NCI-H774 (cell line): ENCODE measurements at regions not wholly inside any gene's neighbourhood (a gene's known extent, or its start where the extent isn't known, plus 50 kb on each side); places are given as distances from the start of the nearest gene placed in this dataset.

Experiments
- DNase-seq: peaks from one replicate; lab custom pipeline; 2025; lab: John Stamatoyannopoulos, UW

DNA sequence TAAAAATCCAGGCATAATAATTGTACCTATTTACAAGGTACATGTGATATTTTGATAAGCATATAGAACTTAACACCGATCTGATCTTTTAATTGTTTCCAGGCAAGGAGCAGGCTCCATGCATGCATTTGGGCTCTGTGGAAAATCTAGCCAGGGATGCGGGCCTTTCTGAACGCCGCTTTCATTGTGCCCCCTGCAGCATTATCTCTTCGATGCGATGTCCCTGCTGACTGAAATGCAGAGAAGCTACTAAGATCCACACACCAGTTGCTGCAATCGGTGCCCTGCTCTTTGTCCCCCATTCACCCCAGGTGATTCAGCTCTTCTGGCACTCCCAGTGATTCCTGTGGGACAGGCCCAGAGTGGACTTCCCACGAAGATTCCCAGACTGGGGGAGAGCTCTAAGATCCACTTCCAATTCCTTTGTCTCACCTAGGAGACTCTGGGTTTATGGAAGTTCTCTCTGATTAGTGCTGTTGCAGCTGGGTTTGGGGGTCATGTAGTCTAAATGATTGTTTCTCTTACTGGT, 254.3 kb upstream of the AGA start:
- no peak for DNase-seq

DNA sequence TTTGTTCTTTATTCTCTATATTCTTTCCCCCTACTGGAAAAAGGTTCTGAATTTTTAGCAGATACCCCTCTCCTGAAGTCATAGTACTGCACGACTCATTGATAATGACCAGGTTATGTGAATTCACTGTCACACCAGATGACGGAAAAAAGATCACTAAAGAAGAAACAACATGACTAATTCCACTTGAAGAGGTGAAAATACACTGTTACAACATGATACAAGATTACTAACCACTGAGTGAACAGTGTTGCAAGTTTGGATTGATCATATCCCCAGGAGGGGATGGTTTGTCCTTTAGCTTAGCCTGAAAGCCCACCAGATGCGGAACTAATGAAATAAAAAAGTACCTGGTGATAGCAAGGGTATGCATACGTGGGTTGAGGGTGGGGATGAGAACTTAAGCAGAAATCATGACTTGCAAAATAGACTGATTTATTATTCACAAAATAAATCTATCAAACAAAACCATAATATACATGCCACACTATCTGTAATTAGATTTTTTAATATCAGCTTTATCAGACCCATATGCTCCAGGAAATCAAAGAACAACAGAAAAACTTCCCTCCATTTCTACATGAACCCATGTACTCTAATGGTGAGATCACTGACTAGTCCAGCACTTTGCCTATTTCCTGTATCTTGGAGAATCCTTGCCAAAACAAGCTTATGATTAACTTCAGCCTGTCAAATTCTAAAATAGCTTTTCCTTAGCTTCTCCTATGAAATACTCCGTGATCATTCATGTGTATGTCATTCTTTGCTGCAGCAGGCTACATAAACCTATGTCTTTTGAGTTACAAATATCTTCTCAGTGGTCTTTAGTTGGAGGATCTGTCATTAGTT, 257.4 kb upstream of the AGA start:
- DNase-seq: no peak

GRCh38 chr4:177706916-177707315, 264.7 kb upstream of the AGA start:
- no peak for DNase-seq

- no peak for DNase-seq
Observed at GRCh38 chr4:177713454-177713853, 271.2 kb upstream of the AGA start.

GRCh38 chr4:177717407-177717806, 275.2 kb upstream of the AGA start:
- no peak for DNase-seq

DNA sequence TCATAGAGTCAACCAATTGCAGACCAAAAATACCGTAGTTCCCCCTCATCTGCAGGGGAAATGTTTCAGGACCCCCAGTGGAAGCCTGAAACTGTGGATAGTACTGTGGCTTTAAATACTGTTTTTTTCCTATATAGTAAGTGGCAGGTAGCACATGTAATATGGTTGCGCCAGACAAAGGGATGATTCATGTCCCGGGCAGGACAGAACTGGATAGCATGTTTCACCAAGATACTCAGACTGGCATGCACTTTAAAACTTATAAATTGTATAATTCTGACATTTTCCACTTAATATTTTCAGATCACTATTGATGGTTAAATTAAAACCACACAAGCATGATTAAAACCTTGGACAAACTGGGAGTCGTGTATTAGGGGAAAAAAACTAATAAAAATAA, 276.3 kb upstream of the AGA start:
- no peak for DNase-seq

- DNase-seq: no peak
Observed at GRCh38 chr4:177726111-177726510, 283.9 kb upstream of the AGA start.

DNA sequence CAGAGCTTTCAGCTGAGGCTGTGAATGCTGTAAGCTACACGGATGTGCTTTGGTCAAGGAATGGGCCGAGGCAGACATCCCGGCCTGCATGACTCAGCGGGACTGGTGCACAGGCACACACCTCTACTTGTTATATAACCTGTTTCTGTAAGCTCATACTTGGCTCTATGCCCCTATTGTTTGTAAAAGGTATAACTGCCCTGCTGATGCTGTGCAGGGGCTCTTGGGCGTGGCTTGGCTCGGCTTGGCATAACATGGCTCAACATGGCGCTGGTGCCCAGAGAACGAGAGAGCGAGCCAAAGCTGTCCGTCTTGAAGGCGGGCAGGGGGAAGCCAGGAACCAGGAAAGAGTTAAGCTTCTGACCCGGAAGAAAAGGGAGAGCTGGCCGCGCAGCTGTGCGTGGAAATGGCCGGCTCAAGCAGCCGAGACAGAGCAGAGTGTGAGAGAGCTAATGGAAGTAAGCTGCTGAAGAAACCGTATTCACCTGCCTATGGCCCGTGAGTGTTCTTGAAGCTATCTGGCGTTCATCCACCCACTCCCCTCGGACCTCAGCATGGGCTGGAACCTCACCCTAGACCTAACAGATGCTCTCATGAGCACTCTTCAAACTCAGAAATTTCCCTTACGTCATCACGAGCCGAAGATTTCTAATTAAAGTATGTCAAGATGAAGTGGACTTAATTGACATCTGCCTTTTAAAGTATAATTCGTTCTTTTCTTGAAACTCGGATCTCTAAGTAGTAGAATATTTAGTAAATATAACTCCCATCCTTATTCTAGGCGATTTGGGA, 286.3 kb upstream of the AGA start:
- no peak for DNase-seq

- no peak for DNase-seq
Observed at GRCh38 chr4:177729681-177730080, 287.4 kb upstream of the AGA start.

DNA sequence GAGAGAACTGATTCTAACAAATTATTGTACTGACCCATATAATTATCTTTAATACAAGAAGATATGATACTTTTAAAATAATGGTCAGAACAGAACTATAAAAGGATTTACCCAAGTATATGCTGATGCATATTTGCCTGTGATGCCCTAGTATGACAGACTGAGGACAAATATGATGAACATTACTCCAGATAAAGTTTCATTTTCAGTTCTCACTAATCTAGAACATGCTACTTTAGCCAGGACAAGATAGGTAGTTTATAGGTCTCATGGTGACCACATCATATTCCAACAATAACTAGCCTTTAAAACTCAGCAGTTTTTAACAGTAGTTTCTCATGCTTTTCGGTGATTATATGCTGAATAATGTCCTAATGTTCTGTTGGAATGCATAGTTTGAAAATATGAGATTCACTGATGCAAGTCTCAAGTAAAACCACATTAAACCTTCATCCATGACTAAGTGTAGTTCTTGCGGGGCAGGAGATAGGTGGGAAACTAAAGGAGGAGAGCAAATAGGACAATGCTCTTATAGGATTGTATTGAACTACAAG, 295.2 kb upstream of the AGA start:
- DNase-seq: no peak

GRCh38 chr4:177740563-177740962, 298.3 kb upstream of the AGA start:
- DNase-seq: no peak

DNA sequence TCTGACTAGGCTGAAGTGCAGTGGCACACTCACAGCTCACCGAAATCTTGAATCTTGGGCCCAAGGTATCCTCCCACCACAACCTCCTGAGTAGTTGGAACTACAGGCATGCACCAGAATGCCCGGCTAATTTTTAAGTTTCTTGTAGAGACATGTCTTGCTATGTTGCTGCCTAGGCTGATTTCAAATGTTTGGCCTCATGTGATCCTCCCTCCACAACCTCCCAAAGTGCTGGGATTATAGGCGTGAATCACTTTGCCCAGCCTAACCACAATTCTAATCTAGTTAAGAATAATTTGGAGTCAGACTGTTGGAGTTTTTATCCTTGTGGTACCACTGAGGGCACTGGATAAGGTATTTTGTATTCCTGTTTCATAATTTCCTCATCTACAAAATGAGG, 317.5 kb upstream of the AGA start:
- DNase-seq: no peak

DNA sequence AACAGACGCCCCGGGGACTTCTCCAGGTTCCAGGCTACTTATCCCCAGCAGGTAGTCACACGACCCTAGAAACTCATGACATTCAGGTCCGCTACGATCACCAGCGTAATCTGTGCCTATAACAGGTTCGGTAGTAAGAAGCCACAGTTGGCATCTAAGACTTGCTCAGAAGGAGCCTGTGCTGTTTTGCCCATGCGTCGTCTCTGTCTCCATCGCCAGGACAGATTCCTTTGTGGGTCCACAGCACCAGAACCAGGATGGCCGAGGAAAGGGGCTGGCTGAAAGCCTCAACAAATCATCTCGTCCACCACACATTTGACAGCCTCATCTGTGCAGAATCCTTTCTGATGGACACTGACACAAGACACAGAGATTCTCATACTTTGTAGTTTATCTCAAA, 319.5 kb upstream of the AGA start:
- DNase-seq: no peak

DNA sequence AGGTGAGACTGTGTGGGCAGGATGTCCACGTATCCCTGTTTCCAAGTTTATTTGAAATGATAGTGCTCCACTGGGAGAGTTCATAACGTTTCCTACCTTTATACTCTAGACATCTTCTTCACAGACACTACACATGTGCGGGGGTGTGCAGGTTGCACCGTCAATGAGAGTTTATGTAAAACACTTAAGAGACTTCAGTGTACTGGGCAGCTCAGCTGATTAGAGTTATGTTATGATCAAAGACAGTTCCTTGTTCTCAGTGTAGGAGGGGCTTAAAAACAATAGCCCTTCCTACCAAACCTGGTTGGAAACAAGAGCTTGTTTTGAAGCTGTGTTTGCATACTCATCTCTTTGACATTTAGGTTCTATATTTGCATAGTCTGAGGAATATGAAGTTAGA, 326.9 kb upstream of the AGA start:
- no peak for DNase-seq

- DNase-seq: no peak
Observed at GRCh38 chr4:177770776-177771175, 328.5 kb upstream of the AGA start.

DNA sequence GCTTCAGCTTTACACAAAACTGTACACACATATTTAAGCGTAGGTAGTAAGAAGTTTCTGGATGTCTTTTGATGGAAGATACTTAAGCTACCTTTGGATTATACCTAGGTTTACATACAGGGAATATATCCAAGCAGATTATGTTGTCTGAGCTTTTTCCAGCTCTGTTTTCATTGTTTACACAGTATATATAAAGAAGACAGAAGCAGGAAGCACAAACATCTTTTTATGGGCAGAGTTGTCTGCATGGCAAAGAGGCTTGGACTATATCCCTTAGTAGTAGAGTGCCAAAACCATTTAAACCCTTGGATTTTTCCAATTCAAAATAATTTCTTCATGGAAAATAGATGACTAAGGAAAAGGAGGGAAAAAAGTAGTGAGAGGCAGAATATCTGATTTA, 329.4 kb upstream of the AGA start:
- no peak for DNase-seq

GRCh38 chr4:177778623-177779022, 336.4 kb upstream of the AGA start:
- DNase-seq: no peak

DNA sequence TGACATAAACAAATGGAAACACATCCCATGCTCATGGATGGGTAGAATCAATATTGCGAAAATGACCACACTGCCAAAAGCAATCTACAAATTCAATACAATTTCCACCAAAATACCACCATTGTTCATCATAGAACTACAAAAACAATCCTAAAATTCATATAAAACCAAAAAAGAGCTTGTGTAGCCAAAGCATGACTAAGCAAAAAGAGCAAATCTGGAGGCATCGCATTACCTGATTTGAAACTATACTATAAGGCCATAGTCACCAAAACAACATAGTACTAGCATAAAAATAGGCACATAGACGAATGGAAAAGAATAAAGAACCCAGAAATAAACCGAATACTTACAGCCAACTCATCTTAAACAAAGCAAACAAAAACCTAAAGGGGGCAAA, 342.8 kb upstream of the AGA start:
- no peak for DNase-seq

DNA sequence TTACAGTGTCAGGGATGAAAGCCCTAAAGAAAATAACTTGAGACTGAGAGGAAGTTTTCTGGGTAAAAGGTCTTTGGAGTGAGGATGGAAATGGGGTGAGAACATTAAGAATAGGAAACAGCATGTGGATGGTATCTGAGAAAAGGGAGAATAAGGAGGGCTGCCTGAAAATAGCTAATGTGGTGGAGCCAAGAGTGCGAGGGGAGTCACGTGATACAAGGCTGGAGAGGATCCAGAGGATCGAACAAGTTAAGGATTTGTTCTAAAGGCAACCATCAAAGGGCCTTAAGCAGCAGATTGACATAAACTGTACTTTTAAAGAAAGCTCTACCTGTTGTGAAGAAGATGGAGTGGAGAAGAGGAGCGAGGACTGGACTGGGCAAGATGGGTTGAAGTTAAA, 347.4 kb upstream of the AGA start:
- no peak for DNase-seq

- DNase-seq: no peak
Observed at GRCh38 chr4:177791188-177791587, 349.0 kb upstream of the AGA start.

GRCh38 chr4:177796841-177797240, 354.6 kb upstream of the AGA start:
- DNase-seq: no peak

GRCh38 chr4:177798161-177798560, 355.9 kb upstream of the AGA start:
- DNase-seq: no peak

- no peak for DNase-seq
Observed at GRCh38 chr4:177802162-177802561, 359.9 kb upstream of the AGA start.
